NCI-H345 treated with DMSO at 0.1 percent for 48 hours (cell line): ENCODE measurements at regions not wholly inside any gene's neighbourhood (a gene's known extent, or its start where the extent isn't known, plus 50 kb on each side); places are given as distances from the start of the nearest gene placed in this dataset.

Experiments
- DNase-seq: peaks from one replicate; lab custom pipeline; 2025; ENCODE audit not compliant: unreplicated experiment; lab: John Stamatoyannopoulos, UW

DNA sequence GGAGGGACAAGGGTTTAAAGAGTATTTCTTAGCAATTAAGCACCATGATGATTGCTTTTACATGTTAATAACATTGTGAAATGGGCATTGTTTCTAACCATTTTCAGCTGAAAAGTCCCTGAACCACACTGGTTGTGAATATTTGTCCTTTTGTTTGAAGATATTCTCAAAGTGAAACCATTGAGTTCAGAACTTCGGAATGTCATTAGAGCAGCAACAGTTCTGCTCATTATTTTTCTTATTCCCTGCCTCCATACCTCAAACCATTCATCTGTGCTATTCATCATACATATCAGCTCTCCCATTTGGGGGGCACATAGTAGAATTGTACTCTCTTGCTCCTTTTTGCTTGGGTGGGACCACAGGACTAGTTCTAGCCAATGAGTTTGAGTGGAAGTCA lies 553.0 kb upstream of the ZNF462 start:
- DNase-seq = no peak

DNA sequence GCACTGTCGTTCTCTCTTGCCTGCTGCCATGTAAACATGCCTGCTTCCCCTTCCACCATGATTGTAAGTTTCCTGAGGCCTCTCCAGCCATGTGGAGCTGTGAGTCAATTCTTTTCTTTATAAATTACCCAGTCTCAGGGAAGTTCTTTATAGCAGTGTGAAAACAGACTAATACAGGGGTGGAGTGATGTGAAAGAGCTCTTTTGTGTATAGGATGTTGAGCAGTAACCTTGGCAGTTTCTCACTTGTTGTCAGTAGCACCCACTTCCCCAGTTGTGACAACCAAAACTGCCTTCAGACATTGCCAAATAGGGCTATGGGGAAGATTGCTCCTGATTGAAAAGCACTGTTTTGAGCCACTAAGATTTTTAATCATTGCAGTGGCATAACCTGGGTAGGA lies 552.2 kb upstream of the ZNF462 start:
- DNase-seq = no peak

DNA sequence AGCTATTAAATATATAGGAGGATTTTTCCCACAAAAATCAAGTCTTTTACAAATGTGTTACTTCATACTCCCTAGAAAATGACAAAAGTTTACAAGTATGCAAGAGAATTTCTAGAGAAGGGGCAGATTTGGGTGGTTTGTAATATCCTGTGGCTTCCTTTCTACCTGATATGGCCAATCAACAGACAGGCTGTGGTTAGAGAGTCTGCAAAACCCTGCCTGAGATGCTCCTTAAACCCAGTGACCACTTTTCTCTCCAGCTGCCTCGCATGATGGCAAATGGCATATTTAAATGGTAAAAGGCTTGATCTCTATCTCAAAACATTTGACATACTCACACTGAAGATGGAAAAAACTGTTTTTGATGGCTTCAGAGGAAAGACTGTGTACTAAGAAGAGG lies 550.1 kb upstream of the ZNF462 start:
- no peak for DNase-seq

DNA sequence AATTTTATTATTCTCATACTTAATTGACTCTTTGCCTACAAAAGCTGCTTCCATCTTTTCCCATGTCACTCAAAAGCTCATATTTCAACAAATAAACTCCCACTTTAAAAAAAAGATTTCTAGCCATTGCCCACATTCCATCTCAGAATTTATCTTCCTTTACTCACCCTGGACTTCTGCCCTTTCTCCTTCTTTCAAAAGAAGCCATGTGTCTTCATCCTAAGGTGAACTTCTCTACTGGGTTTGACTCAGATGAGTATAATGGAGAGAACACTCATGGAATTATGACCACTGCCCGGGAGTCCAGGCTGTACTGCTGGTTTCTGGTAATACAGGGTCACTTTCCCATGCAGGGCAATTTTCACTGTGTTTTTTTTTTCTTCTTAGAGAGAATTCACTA lies 548.5 kb upstream of the ZNF462 start:
- no peak for DNase-seq

DNA sequence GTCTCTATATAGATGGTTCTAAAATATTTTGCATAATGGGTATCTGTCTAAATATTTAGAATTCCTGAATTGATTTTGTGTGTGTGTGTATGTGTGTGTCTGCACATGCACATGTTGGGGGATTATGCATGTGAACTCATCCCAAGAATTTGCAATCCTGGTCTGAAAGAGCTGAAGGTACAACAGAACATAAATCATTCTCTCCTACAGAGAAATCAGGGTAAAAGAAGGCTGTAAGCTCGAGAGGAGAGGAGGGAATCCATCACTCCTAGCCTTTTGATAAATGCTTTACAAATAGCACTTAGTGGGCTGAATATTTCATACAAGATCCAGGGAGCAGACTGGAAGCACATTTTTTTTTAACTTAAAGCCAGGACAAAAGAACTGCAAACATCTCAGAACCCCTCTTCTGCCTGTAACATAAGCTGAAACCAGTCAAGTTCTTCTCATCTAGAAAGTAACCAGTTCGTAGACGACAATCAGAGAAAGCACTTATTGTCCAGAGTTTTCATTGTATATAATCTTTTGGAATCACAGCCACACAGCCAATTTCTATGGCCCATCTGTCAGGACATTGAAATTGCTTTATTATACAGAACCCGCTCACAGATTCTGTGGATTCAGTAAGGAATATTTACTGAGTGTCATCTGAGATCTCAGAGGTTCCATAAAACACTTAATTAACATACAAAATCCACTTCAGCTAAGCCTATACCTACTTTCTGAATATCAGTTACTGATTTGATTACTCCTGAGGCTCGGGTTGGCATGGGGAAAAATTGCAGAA lies 541.4 kb upstream of the ZNF462 start:
- peak; percentile 40 for DNase-seq

DNA sequence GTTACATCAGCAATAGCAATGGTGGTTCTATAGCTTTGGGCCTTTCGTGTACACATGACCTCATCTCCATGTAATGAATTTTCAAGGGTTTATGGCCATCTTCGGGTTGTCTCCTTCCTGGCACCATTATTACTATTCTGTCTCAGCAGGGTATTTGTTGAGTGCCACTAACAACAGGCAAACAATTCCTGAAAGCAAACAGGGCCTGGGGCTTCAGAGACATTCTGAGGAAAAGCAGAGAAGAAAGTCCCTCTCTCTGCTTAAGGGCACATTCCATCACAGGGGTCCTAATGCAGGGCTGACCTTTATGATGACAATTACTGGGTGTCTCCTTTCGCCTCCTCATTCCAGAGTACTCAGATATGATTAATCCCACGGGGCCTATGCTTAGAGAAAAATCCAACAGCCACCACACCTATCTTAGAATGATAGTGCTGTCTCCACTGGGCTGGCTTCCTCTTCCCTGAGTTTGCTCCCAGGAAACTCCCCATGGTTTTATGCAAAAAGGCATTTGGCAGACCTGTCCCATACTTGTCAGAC lies 540.2 kb upstream of the ZNF462 start:
- DNase-seq = no peak

DNA sequence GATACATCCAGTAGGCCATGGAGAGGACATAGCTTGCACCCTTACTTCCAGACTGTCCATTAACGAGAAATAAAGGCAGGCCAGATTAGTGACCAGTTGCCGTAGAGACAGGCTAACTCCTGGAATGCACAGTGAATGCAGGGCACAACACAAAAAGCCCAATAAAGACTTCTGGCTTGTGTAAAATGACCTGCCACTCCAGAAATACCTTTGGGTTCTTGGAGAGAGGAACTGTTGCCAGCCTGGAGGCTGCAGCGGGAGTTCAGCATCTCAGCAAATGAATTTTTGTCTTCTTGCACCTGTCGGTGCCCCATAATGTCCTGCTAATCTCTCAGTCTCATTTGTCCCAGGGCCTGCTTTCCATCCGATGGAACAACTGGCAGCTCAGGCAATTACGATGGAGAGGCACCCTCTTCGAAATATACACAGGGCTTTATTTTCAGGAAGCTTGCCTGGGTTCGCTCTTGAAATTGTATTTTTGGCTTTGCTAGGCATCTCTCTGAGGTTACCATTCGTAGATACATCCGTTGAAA lies 538.8 kb upstream of the ZNF462 start:
- DNase-seq = no peak

DNA sequence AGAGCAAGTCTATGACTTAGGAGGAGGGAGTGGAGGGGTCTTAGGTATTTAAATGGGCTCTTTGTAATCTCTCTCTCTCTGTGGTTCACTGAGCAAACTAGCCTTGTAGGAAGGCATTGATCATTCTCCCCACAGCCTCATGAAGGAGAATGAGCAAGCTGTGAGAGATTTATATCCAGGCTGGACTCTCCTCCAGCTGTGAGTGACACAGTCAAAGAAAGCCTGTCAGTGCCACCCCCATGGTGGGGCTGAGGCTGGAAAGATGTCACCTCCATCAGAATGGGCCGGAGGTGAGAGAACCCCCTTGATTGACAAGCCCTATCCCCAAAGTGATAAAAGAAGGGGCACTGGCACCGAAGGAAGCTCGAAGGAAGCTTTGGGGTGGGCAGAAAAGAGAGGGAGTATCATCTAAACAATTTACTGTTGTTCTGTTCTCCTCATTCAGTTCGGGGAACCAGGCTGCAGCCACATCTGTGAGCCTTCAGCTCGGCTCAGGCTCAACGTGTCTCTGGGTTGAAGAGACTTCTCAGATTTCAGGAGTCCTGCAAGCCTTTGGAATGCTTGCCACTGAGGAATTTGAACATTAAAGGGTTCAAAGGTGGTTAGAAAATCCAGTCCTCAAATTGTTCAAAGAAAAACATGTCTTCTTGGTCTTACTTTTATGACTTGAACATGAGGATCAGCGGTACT lies 538.2 kb upstream of the ZNF462 start:
- no peak for DNase-seq

DNA sequence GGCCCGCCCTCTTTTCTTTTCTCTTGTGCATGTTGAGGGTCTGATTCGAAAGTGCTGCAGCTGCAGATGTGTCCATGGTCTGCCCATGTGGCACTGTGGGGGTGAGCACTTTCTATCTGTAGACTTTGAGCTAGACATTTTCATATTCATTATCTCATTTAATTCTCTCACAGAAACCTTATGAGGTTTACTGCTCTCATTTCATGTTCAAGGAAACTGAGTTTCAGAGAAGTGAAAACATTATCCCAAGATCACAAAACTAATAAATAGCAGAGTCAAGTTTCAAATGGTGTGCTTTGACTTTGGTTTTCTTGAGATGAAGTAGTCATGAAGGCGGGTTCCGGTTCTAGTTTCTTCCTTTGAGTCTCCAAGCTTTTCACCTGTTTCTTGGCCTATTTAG lies 536.5 kb upstream of the ZNF462 start:
- DNase-seq = no peak

DNA sequence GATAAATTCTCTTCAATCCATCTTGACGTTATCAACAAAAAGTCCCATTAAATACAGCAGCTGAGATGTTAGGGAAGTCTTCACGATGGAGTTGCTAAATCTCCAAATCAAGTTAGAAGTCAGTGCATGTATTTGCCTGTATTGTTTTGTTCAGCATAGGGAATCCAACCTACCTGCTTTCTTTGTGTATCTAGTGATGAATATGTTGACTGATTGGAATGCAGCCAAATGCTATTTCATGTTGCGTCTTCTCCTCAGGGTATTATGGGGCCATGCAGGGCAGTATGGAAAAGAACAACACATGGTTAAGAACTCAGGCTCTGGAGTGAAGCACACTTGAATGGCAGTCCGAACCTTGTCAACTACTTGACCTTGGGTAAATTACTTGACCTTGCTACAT lies 529.5 kb upstream of the ZNF462 start:
- DNase-seq = peak; percentile 94

DNA sequence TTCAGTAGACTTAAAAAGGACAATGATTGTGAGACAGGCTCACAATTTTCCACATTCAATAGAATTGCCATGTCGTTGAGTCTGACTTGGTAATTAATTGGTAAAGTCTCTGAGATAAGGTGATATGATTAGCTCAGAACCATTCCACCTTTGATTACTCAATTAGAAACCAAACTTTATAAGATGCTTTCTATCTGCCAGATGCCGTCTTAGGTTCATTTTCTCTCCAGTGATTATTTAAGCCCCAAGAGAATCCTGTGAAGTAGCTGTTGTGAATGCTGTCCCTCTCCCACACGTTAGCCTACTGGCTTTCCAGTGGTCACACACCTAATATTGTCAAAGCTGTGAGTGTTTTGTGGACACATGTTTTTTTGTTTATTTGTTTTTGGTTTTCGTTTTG lies 528.9 kb upstream of the ZNF462 start:
- no peak for DNase-seq

DNA sequence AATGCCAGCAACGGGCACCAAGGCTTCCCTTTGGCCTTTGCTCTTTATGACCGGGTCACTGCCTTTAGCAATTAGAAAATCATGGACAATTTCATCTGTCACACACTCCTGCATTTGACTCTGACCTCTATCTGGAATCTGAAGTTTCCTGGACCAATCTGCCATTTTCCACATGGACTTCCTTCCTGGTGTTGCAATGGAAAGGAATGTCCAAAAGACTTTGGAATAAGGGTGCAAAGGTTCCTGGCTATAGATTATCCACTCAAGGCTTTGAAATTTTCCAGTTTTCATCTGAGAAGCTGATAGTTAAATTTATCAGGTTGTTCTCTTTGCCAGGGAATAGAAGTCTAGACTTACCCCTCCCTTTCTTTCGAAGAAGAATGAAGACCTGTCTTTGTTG lies 523.1 kb upstream of the ZNF462 start:
- no peak for DNase-seq

DNA sequence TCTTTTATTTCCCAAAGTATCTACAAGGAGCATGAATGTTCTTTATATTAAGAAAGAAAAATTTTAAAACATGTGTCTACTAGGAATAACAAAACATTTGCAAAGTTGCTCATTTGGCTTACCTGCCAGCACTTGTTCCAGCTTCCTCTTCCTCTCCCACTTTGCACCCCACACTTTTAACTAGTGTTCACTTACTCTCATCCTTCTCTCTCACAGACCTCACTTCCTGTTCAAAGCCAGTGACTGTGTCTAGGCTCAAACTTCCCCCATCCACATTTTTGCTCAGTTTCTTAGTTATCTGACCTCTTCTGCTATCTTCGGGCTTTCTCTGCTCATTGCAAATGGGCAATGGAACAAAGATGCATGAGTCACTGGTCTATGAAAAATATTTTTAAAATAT lies 512.2 kb upstream of the ZNF462 start:
- no peak for DNase-seq

DNA sequence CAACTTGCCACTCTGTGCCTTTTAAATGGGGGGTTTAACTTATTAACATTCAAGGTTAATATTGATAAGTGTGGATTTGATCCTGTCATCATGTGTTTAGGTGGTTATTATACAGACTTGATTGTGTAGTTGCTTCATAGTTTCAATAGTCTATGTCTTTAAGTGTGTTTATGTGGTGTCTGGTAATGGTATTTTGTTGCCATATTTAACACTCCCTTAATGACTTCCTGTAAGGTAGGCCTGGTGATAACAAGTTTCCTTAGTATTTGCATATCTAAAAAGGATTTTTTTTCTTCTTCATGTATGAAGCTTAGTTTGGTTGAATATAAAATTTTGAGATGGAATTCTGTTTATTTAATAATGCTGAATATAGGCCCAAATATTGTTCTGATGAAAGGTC lies 506.0 kb upstream of the ZNF462 start:
- DNase-seq = no peak

DNA sequence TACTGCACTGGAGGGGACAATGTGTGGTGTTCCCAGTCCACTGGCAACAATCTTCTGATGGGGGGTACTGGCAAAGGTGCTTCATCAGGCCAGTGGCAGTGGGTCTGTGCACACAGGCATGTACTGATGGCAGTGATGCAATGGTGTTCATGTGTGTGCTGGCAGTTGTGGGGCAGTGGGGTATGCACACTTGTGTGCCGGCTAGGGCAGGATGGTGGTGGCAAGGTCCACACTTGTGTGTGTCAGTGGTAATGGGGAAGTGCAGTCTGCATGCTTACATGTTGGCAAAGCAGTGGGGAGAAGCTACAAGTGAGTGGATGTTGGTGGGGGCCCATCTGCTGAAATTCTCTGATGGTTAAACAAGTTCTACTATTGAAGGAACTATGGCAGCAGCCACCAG lies 504.6 kb upstream of the ZNF462 start:
- DNase-seq = no peak

DNA sequence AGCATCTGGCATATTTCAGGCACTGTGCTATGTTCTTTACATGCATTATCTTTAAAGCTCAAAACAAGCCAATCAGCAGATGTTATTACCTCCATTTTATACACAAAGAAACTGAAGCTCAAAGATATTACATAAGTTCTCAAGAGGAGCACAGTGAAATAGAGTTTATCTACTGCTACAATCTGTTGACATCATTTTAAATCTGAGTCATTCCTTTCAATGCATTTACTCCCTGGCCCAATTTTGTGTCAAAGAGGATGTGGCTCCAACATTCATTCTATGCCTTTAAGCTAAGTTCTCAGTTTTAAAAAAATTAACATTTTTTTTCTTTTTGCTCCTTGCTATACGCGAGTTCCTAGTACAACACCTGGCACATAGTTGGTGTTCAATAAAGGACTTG lies 486.3 kb upstream of the ZNF462 start:
- DNase-seq = no peak

DNA sequence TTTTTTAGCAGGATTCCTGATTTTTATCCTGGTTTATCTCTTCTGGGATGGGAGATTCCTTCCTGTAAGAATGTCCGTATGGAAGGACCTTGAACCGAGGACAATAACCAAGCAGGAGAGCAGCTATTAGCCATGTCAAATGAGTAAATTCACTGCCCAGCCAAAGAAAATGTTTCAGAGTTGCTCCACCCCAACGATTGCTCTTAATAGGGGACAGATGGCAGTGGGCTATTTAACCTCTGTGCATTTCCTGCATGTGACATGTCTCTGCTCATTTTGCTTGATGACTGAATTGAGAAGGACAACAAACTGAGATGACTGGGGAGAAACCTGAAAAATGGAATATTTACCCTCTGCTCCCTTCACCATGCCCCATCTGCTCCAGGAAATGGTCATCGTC lies 479.9 kb upstream of the ZNF462 start:
- no peak for DNase-seq

DNA sequence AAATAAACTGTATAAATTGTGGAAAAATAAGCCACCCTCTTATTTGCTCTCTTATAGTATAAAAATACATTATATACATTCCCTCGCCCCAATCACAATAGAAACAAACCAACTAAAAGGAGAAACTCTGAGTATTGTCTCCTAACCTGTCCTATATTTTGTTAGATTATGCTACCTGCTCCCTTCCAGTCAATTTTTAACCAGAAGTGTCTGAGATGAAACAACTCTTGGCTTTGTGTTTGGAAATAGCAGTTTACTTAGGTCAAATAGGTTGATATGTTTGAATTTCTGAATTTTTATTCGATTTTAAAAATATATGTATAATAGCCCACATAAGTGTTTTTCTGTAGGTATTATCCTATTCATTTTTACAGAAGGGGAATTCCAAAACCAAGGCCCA lies 475.0 kb upstream of the ZNF462 start:
- no peak for DNase-seq

DNA sequence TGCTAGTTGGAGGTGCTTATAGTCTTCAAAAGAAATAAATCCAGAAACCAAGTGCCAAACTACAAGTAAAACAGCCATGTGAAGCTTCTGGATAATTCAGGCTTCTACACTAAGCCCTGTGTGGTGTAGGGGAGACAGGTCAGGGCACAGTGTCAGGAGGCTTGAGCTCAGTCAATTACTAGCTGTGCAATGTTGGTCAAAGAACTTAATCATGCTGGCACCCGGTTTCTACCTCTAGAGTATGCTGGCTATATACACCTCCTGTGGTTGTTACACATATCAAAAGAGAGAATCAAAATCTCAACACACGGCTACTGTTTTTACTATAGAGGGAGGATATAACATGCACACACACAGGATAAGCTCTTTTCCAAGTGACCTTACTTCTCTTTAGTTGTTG lies 469.7 kb upstream of the ZNF462 start:
- DNase-seq = no peak

DNA sequence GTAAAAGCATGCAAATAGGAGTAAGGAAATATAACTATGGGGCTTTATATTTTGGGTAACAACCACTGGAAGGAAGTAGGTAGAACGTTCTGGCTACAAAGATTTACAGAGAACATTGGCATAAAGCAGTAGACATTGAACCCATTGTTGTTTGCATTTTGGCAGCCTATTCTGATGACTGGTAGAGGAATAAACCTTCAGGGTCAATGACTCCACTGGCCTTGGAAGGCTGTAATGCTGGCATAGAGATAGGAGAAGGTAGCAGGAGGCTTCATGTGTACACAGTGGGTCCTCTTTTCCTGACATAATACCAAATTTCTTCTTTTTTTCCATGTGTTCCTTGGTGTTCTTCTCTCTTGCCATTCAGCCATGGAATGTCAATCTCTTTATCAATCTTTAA lies 462.8 kb upstream of the ZNF462 start:
- DNase-seq = no peak

DNA sequence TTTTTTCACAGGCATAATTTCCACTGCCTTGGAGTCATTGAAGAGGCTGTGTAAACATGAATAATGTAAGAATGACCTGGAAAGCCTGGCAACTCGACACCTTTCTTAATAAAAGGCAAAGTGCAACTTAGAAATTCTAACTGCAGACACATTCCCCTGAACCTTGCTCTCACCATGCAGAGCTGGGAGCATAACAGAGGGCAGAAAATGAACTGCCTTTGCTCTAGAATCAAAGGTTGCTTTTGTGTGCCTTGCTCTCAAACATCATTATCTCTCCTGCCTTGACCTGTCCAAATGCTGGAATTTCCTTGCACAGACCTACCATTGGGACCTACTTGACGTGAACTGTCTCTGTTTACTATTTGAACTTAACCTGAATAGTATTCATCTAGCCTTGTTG lies 462.0 kb upstream of the ZNF462 start:
- no peak for DNase-seq

DNA sequence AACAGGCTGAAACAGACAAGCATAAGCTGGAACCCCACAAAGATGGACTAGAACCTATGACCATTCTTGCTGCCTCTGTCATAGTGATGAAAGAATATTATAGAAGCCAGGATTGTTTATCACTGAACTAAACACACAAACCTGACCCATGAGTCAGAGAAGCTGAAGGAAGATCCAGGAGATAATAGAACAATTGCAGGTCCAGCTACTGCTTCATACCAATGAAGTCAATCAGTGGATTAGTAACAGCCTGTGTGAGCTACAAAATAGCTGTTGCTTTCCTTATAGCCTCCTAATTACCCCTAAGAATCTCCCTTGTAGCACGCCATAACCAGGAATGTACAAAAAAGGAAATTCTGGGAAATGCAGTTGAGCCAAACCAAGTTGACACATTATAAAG lies 459.9 kb upstream of the ZNF462 start:
- DNase-seq = no peak
